GM21515 (cell line): ENCODE measurements at regions not wholly inside any gene's neighbourhood (a gene's known extent, or its start where the extent isn't known, plus 50 kb on each side); places are given as distances from the start of the nearest gene placed in this dataset.

ENCODE experiments used
- ATAC-seq: cut with Tn5 transposase; IDR thresholded peaks from one replicate; pipeline ENCODE4 v1.9.1; 2021; ENCODE audit not compliant: unreplicated experiment

GRCh38 chr9:21744841-21745240, 57.6 kb upstream of the MTAP start:
- ATAC-seq, result no peak

GRCh38 chr9:21746550-21746949, 55.9 kb upstream of the MTAP start:
- no peak for ATAC-seq

GRCh38 chr9:21747175-21747574, 55.3 kb upstream of the MTAP start:
- no peak for ATAC-seq

- ATAC-seq, result no peak
Measured at GRCh38 chr9:21750021-21750735, 52.3 kb upstream of the MTAP start.

DNA sequence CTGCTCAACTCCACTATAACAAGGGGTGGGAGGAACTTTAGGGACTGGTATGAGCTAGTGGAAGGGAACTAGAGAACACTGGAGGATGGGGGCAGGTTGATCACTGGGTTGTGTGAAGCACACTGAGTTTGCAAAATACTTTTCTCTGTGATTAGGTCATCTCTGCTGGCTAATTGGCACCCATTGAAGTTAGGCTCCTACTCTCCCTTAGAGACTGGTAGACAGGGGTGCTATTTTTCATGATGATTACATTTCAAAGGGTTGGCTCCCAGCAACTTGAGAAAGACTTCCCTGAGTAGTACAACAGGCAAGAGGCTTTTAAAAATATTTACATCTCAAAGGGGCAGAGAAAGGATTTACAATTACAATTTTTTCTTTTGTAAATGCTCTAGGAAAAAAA, 50.4 kb upstream of the MTAP start:
- no peak for ATAC-seq
